HEK293 (cell line): ENCODE measurements at regions not wholly inside any gene's neighbourhood (a gene's known extent, or its start where the extent isn't known, plus 50 kb on each side); places are given as distances from the start of the nearest gene placed in this dataset.

ENCODE experiments used
- KLF8 ChIP-seq: fragments of 450-650 bp; formaldehyde crosslinking; IDR thresholded peaks from 2 replicates; pipeline ENCODE4 v1.5.1; 2016; ENCODE audit warnings: missing biosample characterization, missing genetic modification characterization
- KLF9 ChIP-seq: fragments of 450-650 bp; formaldehyde crosslinking; IDR thresholded peaks from 2 replicates; pipeline ENCODE4 v1.5.1; 2016; ENCODE audit warnings: missing biosample characterization, missing genetic modification characterization, low read depth
- YY1 ChIP-seq: fragments of 450-650 bp; formaldehyde crosslinking; IDR thresholded peaks from 2 replicates; pipeline ENCODE4 v1.5.1; 2018; ENCODE audit warnings: missing biosample characterization, missing genetic modification characterization
- ZBTB17 ChIP-seq: fragments of 450-650 bp; formaldehyde crosslinking; IDR thresholded peaks from 2 replicates; pipeline ENCODE4 v1.5.1; 2016; ENCODE audit warnings: missing biosample characterization, missing genetic modification characterization
- ZFP69B ChIP-seq: fragments of 450-650 bp; formaldehyde crosslinking; IDR thresholded peaks from 2 replicates; pipeline ENCODE4 v1.5.1; 2016; ENCODE audit warnings: missing biosample characterization, missing genetic modification characterization
- ZNF10 ChIP-seq: fragments of 450-650 bp; formaldehyde crosslinking; IDR thresholded peaks from 2 replicates; pipeline ENCODE4 v1.5.1; 2017; ENCODE audit warnings: missing biosample characterization, missing genetic modification characterization
- ZNF16 ChIP-seq: fragments of 450-650 bp; formaldehyde crosslinking; IDR thresholded peaks from 2 replicates; pipeline ENCODE4 v1.5.1; 2016; ENCODE audit warnings: low read depth, missing biosample characterization, missing genetic modification characterization
- ZNF426 ChIP-seq: fragments of 450-650 bp; formaldehyde crosslinking; IDR thresholded peaks from 2 replicates; pipeline ENCODE4 v1.5.1; 2017; ENCODE audit warnings: missing biosample characterization, missing genetic modification characterization, mild to moderate bottlenecking, inconsistent platforms, moderate library complexity
- ZNF621 ChIP-seq: fragments of 450-650 bp; formaldehyde crosslinking; IDR thresholded peaks from 2 replicates; pipeline ENCODE4 v1.5.1; 2017; ENCODE audit warnings: missing biosample characterization, missing genetic modification characterization
- ZNF626 ChIP-seq: fragments of 450-650 bp; sonication (Bioruptor Pico); formaldehyde crosslinking; IDR thresholded peaks from 2 replicates; pipeline ENCODE4 v1.5.1; 2018; ENCODE audit warnings: missing biosample characterization, missing genetic modification characterization, inconsistent platforms
- TF ChIP-seq, protein P1 (sequence below): fragments of 450-650 bp; formaldehyde crosslinking; IDR thresholded peaks from 2 replicates; pipeline ENCODE4 v1.5.1; 2016; ENCODE audit warnings: missing biosample characterization, missing genetic modification characterization
- TF ChIP-seq, protein P2 (sequence below): fragments of 450-650 bp; formaldehyde crosslinking; IDR thresholded peaks from 2 replicates; pipeline ENCODE4 v1.5.1; 2017; ENCODE audit warnings: missing biosample characterization, missing genetic modification characterization
- TF ChIP-seq, protein P3 (sequence below): fragments of 450-650 bp; formaldehyde crosslinking; conservative IDR thresholded peaks from 2 replicates; pipeline ENCODE4 v1.5.1; 2016; ENCODE audit warnings: low read depth, missing biosample characterization, missing genetic modification characterization

DNA sequence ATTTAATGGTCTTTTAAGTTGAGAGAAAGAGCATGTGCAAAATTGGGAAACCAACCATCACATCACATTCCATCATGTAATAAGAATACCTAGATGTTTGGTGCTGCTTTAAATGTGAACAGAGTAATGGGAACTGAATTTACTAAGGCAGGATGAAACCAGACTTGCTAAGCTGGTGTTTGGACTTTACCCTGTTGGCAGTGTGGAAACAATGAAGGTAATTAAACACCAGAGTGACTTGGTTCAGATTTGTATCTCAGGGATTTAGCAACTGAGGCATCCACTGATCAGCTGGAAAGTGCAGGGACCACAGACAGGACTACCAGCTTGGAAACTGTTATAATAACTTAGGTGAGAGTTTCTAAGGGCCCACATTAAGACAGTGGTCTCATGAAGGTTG lies 263.4 kb downstream of the OLFM3 start:
- TF ChIP-seq ZNF621 (tag by site-specific recombination) (no peak), YY1 (tag by site-specific recombination) (no peak), ZNF626 (tag by site-specific recombination) (no peak), ZFP69B (tag by site-specific recombination) (no peak), ZBTB17 (tag by site-specific recombination) (no peak), KLF9 (tag by site-specific recombination) (no peak), KLF8 (tag by site-specific recombination) (no peak), ZNF16 (tag by site-specific recombination) (no peak), ZNF426 (tag by site-specific recombination) (no peak), ZNF10 (tag by site-specific recombination) (no peak)
- TF ChIP-seq, protein P1, sequence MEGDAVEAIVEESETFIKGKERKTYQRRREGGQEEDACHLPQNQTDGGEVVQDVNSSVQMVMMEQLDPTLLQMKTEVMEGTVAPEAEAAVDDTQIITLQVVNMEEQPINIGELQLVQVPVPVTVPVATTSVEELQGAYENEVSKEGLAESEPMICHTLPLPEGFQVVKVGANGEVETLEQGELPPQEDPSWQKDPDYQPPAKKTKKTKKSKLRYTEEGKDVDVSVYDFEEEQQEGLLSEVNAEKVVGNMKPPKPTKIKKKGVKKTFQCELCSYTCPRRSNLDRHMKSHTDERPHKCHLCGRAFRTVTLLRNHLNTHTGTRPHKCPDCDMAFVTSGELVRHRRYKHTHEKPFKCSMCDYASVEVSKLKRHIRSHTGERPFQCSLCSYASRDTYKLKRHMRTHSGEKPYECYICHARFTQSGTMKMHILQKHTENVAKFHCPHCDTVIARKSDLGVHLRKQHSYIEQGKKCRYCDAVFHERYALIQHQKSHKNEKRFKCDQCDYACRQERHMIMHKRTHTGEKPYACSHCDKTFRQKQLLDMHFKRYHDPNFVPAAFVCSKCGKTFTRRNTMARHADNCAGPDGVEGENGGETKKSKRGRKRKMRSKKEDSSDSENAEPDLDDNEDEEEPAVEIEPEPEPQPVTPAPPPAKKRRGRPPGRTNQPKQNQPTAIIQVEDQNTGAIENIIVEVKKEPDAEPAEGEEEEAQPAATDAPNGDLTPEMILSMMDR (tag by site-specific recombination): no peak
- TF ChIP-seq, protein P2, sequence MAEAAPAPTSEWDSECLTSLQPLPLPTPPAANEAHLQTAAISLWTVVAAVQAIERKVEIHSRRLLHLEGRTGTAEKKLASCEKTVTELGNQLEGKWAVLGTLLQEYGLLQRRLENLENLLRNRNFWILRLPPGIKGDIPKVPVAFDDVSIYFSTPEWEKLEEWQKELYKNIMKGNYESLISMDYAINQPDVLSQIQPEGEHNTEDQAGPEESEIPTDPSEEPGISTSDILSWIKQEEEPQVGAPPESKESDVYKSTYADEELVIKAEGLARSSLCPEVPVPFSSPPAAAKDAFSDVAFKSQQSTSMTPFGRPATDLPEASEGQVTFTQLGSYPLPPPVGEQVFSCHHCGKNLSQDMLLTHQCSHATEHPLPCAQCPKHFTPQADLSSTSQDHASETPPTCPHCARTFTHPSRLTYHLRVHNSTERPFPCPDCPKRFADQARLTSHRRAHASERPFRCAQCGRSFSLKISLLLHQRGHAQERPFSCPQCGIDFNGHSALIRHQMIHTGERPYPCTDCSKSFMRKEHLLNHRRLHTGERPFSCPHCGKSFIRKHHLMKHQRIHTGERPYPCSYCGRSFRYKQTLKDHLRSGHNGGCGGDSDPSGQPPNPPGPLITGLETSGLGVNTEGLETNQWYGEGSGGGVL (tag by site-specific recombination): no peak
- TF ChIP-seq, protein P3, sequence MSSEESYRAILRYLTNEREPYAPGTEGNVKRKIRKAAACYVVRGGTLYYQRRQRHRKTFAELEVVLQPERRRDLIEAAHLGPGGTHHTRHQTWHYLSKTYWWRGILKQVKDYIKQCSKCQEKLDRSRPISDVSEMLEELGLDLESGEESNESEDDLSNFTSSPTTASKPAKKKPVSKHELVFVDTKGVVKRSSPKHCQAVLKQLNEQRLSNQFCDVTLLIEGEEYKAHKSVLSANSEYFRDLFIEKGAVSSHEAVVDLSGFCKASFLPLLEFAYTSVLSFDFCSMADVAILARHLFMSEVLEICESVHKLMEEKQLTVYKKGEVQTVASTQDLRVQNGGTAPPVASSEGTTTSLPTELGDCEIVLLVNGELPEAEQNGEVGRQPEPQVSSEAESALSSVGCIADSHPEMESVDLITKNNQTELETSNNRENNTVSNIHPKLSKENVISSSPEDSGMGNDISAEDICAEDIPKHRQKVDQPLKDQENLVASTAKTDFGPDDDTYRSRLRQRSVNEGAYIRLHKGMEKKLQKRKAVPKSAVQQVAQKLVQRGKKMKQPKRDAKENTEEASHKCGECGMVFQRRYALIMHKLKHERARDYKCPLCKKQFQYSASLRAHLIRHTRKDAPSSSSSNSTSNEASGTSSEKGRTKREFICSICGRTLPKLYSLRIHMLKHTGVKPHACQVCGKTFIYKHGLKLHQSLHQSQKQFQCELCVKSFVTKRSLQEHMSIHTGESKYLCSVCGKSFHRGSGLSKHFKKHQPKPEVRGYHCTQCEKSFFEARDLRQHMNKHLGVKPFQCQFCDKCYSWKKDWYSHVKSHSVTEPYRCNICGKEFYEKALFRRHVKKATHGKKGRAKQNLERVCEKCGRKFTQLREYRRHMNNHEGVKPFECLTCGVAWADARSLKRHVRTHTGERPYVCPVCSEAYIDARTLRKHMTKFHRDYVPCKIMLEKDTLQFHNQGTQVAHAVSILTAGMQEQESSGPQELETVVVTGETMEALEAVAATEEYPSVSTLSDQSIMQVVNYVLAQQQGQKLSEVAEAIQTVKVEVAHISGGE (tag by site-specific recombination): no peak
